HL-60 (cell line): ENCODE measurements at regions not wholly inside any gene's neighbourhood (a gene's known extent, or its start where the extent isn't known, plus 50 kb on each side); places are given as distances from the start of the nearest gene placed in this dataset.

ENCODE experiments used
- DNase-seq, 2 experiments: peaks; one replicate each; pipeline ENCODE4 v3.0.0-alpha.2; 2010 to 2020; ENCODE audit warnings: low read depth in 1 of 2, low spot score in 1 of 2
- H3K27ac ChIP-seq: fragments of 250-450 bp; sonication (Bioruptor Pico); replicated peaks from 2 replicates; pipeline ENCODE4 v1.5.1; 2020; ENCODE audit warnings: mild to moderate bottlenecking, moderate library complexity
- H3K27me3 ChIP-seq: fragments of 250-450 bp; sonication (Bioruptor Pico); 2 replicates; pipeline ENCODE4 v1.5.1; 2021; ENCODE audit warnings: mild to moderate bottlenecking, moderate library complexity; ENCODE audit not compliant: insufficient read depth, poor library complexity, severe bottlenecking
- H3K4me3 ChIP-seq: replicated peaks from 2 replicates; pipeline ENCODE4 v1.5.1; 2011; ENCODE audit warnings: mild to moderate bottlenecking, control low read depth, low read length; ENCODE audit not compliant: insufficient read depth
- CTCF ChIP-seq: IDR thresholded peaks from one replicate; pipeline ENCODE4 v1.5.1; 2011; ENCODE audit warnings: low read length, control low read depth, inconsistent platforms; ENCODE audit not compliant: insufficient read depth
- GABPA ChIP-seq: IDR thresholded peaks from 2 replicates; pipeline ENCODE4 v1.6.1; 2012; ENCODE audit warnings: low read depth
- POLR2AphosphoS5 ChIP-seq: IDR thresholded peaks from 2 replicates; pipeline ENCODE4 v1.6.1; 2012; ENCODE audit warnings: low read depth
- REST ChIP-seq: IDR thresholded peaks from 2 replicates; pipeline ENCODE4 v1.6.1; 2012; ENCODE audit warnings: low read depth; ENCODE audit not compliant: insufficient replicate concordance
- SPI1 ChIP-seq: IDR thresholded peaks from 2 replicates; pipeline ENCODE4 v1.6.1; 2012; ENCODE audit warnings: low read depth, mild to moderate bottlenecking, borderline replicate concordance

GRCh38 chr14:25699981-25700380 lies 650.0 kb upstream of the STXBP6 start:
- TF ChIP-seq REST (no peak), CTCF (no peak), POLR2AphosphoS5 (no peak), GABPA (no peak), SPI1 (no peak)
- no peaks in the 10 kb centered on the region for H3K27me3 ChIP-seq
- no peak overlapping the region for H3K27ac ChIP-seq
- DNase-seq: no peak
- no peak overlapping the region for H3K4me3 ChIP-seq

- TF ChIP-seq POLR2AphosphoS5 (no peak), CTCF (no peak), GABPA (no peak), REST (no peak), SPI1 (no peak)
- no peaks in the 10 kb centered on the region for H3K27me3 ChIP-seq
- no peak overlapping the region for H3K27ac ChIP-seq
- no peak for DNase-seq
- no peak overlapping the region for H3K4me3 ChIP-seq
Measured at GRCh38 chr14:25698111-25698510, 648.2 kb upstream of the STXBP6 start.

- TF ChIP-seq SPI1 (no peak), GABPA (no peak), POLR2AphosphoS5 (no peak), REST (no peak), CTCF (no peak)
- no peak overlapping the region for H3K4me3 ChIP-seq
Measured at GRCh38 chr14:25696176-25696575, 646.2 kb upstream of the STXBP6 start.

More at GRCh38 chr14:25696176-25696575, 646.2 kb upstream of the STXBP6 start:
- no peak for DNase-seq
- no peak overlapping the region for H3K27ac ChIP-seq
- no peaks in the 10 kb centered on the region for H3K27me3 ChIP-seq
